WTC11 (cell line): ENCODE measurements at regions not wholly inside any gene's neighbourhood (a gene's known extent, or its start where the extent isn't known, plus 50 kb on each side); places are given as distances from the start of the nearest gene placed in this dataset.

ENCODE experiments used
- ATAC-seq: fragments of 200-7000 bp; cut with Tn5 transposase; 2 replicates; pipeline ENCODE4 v1.10.0; 2021; ENCODE audit warnings: mild to moderate bottlenecking, moderate library complexity
- CTCF ChIA-PET: fragments of 300-600 bp; sonication (Branson Sonifier 250); formaldehyde crosslinking; loops from one replicate; lab custom pipeline; 2021; ENCODE audit warnings: antibody characterized with exemption; lab: Charles Lee
- POLR2A ChIA-PET: fragments of 350-600 bp; sonication (Branson Sonifier 250); formaldehyde crosslinking; loops from one replicate; lab custom pipeline; 2021; ENCODE audit warnings: antibody characterized with exemption; lab: Charles Lee
- DNase-seq: peaks from one replicate; pipeline ENCODE4 v3.0.0; 2021; ENCODE audit warnings: low spot score
- H3K27ac Mint-ChIP-seq: 2 replicates; pipeline ENCODE4 v1.8.0; 2021; ENCODE audit warnings: mixed read lengths
- H3K27me3 Mint-ChIP-seq: 2 replicates; pipeline ENCODE4 v1.8.0; 2021; ENCODE audit warnings: low read depth, mild to moderate bottlenecking, moderate library complexity, mixed read lengths
- H3K36me3 Mint-ChIP-seq: 2 replicates; pipeline ENCODE4 v1.8.0; 2021; ENCODE audit warnings: mixed read lengths
- H3K4me1 Mint-ChIP-seq: 2 replicates; pipeline ENCODE4 v1.8.0; 2022; ENCODE audit warnings: mixed read lengths
- H3K4me3 Mint-ChIP-seq: 2 replicates; pipeline ENCODE4 v1.8.0; 2021; ENCODE audit warnings: mild to moderate bottlenecking, moderate library complexity, mixed read lengths
- H3K9me3 Mint-ChIP-seq: 2 replicates; pipeline ENCODE4 v1.8.0; 2021; ENCODE audit warnings: mixed read lengths
- CREB1 ChIP-seq: sonication (generic); formaldehyde crosslinking; IDR thresholded peaks from 2 replicates; pipeline ENCODE4 v1.8.0; 2023; ENCODE audit warnings: mild to moderate bottlenecking, missing genetic modification reagents
- FOXJ3 ChIP-seq: sonication (generic); formaldehyde crosslinking; IDR thresholded peaks from 2 replicates; pipeline ENCODE4 v1.9.0; 2021; ENCODE audit warnings: missing genetic modification reagents, mild to moderate bottlenecking, borderline replicate concordance
- FOXP1 ChIP-seq: sonication (generic); formaldehyde crosslinking; IDR thresholded peaks from 2 replicates; pipeline ENCODE4 v1.8.0; 2022; ENCODE audit warnings: missing genetic modification reagents, mild to moderate bottlenecking, moderate library complexity, borderline replicate concordance
- NR2C2 ChIP-seq: sonication (generic); formaldehyde crosslinking; IDR thresholded peaks from 2 replicates; pipeline ENCODE4 v1.8.0; 2022; ENCODE audit warnings: mild to moderate bottlenecking, missing genetic modification reagents
- NR3C1 ChIP-seq: sonication (generic); formaldehyde crosslinking; conservative IDR thresholded peaks from 2 replicates; pipeline ENCODE4 v1.8.1; 2023; ENCODE audit warnings: low read depth, mild to moderate bottlenecking, missing genetic modification reagents
- OVOL2 ChIP-seq: fragments of 250-450 bp; sonication (Bioruptor Pico); IDR thresholded peaks from 2 replicates; pipeline ENCODE4 v1.9.0; 2021; ENCODE audit warnings: mild to moderate bottlenecking, borderline replicate concordance
- PRRX2 ChIP-seq: fragments of 250-450 bp; sonication (Bioruptor Pico); IDR thresholded peaks from 2 replicates; pipeline ENCODE4 v1.8.0; 2021; ENCODE audit warnings: mild to moderate bottlenecking
- RORB ChIP-seq: fragments of 250-450 bp; sonication (Bioruptor Pico); IDR thresholded peaks from 2 replicates; pipeline ENCODE4 v1.9.0; 2021; ENCODE audit warnings: mild to moderate bottlenecking
- SOX15 ChIP-seq: fragments of 250-450 bp; sonication (Bioruptor Pico); IDR thresholded peaks from 2 replicates; pipeline ENCODE4 v1.9.0; 2021; ENCODE audit warnings: mild to moderate bottlenecking
- TCF7 ChIP-seq: sonication (generic); formaldehyde crosslinking; IDR thresholded peaks from 2 replicates; pipeline ENCODE4 v1.8.0; 2022; ENCODE audit warnings: mild to moderate bottlenecking, low read depth, missing genetic modification reagents, moderate library complexity
- ZBTB21 ChIP-seq: sonication (generic); formaldehyde crosslinking; IDR thresholded peaks from 2 replicates; pipeline ENCODE4 v1.8.1; 2023; ENCODE audit warnings: mild to moderate bottlenecking, missing genetic modification reagents, borderline replicate concordance
- ZNF219 ChIP-seq: sonication (generic); formaldehyde crosslinking; IDR thresholded peaks from 2 replicates; pipeline ENCODE4 v1.8.0; 2023; ENCODE audit warnings: missing genetic modification reagents, mild to moderate bottlenecking, borderline replicate concordance
- ZNF396 ChIP-seq: fragments of 250-450 bp; sonication (Bioruptor Pico); IDR thresholded peaks from 2 replicates; pipeline ENCODE4 v1.8.0; 2021; ENCODE audit warnings: mild to moderate bottlenecking, moderate library complexity, borderline replicate concordance
- TF ChIP-seq, protein P1 (sequence below): fragments of 250-450 bp; sonication (Bioruptor Pico); IDR thresholded peaks from 2 replicates; pipeline ENCODE4 v1.9.0; 2021; ENCODE audit warnings: moderate library complexity, mild to moderate bottlenecking, inconsistent platforms, borderline replicate concordance
- TF ChIP-seq, protein P2 (sequence below): sonication (generic); formaldehyde crosslinking; IDR thresholded peaks from 2 replicates; pipeline ENCODE4 v1.8.0; 2023; ENCODE audit warnings: missing genetic modification reagents, mild to moderate bottlenecking, borderline replicate concordance
- TF ChIP-seq, protein P3 (sequence below): sonication (generic); formaldehyde crosslinking; IDR thresholded peaks from 2 replicates; pipeline ENCODE4 v1.8.0; 2022; ENCODE audit warnings: missing genetic modification reagents
- TF ChIP-seq, protein P4 (sequence below): sonication (generic); formaldehyde crosslinking; IDR thresholded peaks from 2 replicates; pipeline ENCODE4 v1.8.1; 2023; ENCODE audit warnings: mild to moderate bottlenecking, missing genetic modification reagents, moderate library complexity
- TF ChIP-seq, protein P5 (sequence below): sonication (generic); formaldehyde crosslinking; conservative IDR thresholded peaks from 2 replicates; pipeline ENCODE4 v1.8.1; 2022; ENCODE audit warnings: mild to moderate bottlenecking, missing genetic modification reagents
- TF ChIP-seq, protein P6 (sequence below): fragments of 250-450 bp; sonication (Bioruptor Pico); IDR thresholded peaks from 2 replicates; pipeline ENCODE4 v1.8.0; 2021; ENCODE audit warnings: mild to moderate bottlenecking
- TF ChIP-seq, protein P7 (sequence below): sonication (generic); formaldehyde crosslinking; IDR thresholded peaks from 2 replicates; pipeline ENCODE4 v1.8.1; 2022; ENCODE audit warnings: low read depth, missing genetic modification reagents, borderline replicate concordance
- TF ChIP-seq, protein P8 (sequence below): fragments of 250-450 bp; sonication (Bioruptor Pico); IDR thresholded peaks from 2 replicates; pipeline ENCODE4 v1.9.0; 2021; ENCODE audit warnings: mild to moderate bottlenecking
- TF ChIP-seq, protein P9 (sequence below): sonication (generic); formaldehyde crosslinking; IDR thresholded peaks from 2 replicates; pipeline ENCODE4 v1.8.1; 2022; ENCODE audit warnings: missing genetic modification reagents, borderline replicate concordance

DNA sequence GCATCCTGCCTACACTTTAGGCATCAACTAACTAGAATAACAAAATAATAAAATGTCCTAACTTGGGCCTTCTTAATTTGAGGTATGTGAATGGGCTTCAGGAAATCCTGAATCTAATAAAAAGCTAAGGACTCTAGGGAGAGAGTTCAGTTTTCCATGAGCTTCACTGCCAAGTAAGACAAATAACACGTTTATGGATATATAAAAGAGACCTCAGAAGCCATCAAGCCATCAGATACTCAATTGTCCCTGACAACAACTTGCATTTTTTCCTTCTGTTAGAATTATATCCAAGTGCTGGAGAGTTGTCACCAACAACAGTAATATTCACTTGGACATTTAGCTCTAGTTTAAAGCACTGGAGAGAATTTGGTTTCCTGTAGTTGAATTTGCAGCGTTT is 102.4 kb upstream of the IGSF10 start (continued):
- TF ChIP-seq, protein P1, sequence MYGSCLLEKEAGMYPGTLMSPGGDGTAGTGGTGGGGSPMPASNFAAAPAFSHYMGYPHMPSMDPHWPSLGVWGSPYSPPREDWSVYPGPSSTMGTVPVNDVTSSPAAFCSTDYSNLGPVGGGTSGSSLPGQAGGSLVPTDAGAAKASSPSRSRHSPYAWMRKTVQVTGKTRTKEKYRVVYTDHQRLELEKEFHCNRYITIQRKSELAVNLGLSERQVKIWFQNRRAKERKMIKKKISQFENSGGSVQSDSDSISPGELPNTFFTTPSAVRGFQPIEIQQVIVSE = no peak
- TF ChIP-seq NR2C2 (CRISPR knock-in tag) (no peak), FOXP1 (CRISPR knock-in tag) (no peak), TCF7 (no peak)

DNA sequence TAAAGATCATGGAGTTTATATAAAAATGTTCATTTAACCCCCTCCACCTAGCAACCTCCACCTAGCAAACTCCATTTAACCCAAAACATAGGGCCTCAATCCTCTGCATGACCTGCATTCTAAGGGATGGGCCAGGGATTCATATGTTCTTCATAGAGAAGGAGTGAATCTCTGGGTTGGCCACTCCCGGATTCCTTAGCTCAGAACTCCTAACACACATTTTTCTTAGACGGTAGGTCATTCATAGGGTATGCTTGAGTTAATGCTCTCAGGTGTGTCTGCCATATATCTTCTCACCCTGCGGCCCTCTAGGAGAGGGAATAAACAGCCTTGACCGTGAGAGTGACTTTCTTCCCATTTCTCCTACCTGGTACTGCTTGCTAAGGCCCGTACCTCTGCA is 102.0 kb upstream of the IGSF10 start:
- ChIA-PET CTCF (no interaction called here), POLR2A (no interaction called here)
- Mint-ChIP-seq H3K4me3 (no peak overlapping the region), H3K27ac (no peak overlapping the region), H3K4me1 (peaks cover 28% of the 10 kb centered on the region), H3K27me3 (peaks cover 6% of the 10 kb centered on the region; the same call in 1 of the 2 replicates), H3K9me3 (peaks cover 12% of the 10 kb centered on the region), H3K36me3 (no peaks in the 10 kb centered on the region)
- ATAC-seq (no peak), DNase-seq (no peak)
- TF ChIP-seq NR3C1 (no peak), NR2C2 (CRISPR knock-in tag) (no peak), OVOL2 (CRISPR knock-in tag) (no peak), ZNF219 (no peak), ZNF396 (no peak), CREB1 (CRISPR knock-in tag) (no peak), FOXP1 (CRISPR knock-in tag) (no peak), RORB (CRISPR knock-in tag) (no peak), SOX15 (CRISPR knock-in tag) (no peak), FOXJ3 (CRISPR knock-in tag) (no peak), ZBTB21 (no peak), PRRX2 (CRISPR knock-in tag) (no peak)
- TF ChIP-seq, protein P2, sequence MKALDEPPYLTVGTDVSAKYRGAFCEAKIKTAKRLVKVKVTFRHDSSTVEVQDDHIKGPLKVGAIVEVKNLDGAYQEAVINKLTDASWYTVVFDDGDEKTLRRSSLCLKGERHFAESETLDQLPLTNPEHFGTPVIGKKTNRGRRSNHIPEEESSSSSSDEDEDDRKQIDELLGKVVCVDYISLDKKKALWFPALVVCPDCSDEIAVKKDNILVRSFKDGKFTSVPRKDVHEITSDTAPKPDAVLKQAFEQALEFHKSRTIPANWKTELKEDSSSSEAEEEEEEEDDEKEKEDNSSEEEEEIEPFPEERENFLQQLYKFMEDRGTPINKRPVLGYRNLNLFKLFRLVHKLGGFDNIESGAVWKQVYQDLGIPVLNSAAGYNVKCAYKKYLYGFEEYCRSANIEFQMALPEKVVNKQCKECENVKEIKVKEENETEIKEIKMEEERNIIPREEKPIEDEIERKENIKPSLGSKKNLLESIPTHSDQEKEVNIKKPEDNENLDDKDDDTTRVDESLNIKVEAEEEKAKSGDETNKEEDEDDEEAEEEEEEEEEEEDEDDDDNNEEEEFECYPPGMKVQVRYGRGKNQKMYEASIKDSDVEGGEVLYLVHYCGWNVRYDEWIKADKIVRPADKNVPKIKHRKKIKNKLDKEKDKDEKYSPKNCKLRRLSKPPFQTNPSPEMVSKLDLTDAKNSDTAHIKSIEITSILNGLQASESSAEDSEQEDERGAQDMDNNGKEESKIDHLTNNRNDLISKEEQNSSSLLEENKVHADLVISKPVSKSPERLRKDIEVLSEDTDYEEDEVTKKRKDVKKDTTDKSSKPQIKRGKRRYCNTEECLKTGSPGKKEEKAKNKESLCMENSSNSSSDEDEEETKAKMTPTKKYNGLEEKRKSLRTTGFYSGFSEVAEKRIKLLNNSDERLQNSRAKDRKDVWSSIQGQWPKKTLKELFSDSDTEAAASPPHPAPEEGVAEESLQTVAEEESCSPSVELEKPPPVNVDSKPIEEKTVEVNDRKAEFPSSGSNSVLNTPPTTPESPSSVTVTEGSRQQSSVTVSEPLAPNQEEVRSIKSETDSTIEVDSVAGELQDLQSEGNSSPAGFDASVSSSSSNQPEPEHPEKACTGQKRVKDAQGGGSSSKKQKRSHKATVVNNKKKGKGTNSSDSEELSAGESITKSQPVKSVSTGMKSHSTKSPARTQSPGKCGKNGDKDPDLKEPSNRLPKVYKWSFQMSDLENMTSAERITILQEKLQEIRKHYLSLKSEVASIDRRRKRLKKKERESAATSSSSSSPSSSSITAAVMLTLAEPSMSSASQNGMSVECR (CRISPR knock-in tag) = no peak
- TF ChIP-seq, protein P3, sequence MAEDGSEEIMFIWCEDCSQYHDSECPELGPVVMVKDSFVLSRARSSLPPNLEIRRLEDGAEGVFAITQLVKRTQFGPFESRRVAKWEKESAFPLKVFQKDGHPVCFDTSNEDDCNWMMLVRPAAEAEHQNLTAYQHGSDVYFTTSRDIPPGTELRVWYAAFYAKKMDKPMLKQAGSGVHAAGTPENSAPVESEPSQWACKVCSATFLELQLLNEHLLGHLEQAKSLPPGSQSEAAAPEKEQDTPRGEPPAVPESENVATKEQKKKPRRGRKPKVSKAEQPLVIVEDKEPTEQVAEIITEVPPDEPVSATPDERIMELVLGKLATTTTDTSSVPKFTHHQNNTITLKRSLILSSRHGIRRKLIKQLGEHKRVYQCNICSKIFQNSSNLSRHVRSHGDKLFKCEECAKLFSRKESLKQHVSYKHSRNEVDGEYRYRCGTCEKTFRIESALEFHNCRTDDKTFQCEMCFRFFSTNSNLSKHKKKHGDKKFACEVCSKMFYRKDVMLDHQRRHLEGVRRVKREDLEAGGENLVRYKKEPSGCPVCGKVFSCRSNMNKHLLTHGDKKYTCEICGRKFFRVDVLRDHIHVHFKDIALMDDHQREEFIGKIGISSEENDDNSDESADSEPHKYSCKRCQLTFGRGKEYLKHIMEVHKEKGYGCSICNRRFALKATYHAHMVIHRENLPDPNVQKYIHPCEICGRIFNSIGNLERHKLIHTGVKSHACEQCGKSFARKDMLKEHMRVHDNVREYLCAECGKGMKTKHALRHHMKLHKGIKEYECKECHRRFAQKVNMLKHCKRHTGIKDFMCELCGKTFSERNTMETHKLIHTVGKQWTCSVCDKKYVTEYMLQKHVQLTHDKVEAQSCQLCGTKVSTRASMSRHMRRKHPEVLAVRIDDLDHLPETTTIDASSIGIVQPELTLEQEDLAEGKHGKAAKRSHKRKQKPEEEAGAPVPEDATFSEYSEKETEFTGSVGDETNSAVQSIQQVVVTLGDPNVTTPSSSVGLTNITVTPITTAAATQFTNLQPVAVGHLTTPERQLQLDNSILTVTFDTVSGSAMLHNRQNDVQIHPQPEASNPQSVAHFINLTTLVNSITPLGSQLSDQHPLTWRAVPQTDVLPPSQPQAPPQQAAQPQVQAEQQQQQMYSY (CRISPR knock-in tag) = no peak
- TF ChIP-seq, protein P4, sequence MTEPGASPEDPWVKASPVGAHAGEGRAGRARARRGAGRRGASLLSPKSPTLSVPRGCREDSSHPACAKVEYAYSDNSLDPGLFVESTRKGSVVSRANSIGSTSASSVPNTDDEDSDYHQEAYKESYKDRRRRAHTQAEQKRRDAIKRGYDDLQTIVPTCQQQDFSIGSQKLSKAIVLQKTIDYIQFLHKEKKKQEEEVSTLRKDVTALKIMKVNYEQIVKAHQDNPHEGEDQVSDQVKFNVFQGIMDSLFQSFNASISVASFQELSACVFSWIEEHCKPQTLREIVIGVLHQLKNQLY = no peak
- TF ChIP-seq, protein P5, sequence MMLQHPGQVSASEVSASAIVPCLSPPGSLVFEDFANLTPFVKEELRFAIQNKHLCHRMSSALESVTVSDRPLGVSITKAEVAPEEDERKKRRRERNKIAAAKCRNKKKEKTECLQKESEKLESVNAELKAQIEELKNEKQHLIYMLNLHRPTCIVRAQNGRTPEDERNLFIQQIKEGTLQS (CRISPR knock-in tag) = no peak
- TF ChIP-seq, protein P6, sequence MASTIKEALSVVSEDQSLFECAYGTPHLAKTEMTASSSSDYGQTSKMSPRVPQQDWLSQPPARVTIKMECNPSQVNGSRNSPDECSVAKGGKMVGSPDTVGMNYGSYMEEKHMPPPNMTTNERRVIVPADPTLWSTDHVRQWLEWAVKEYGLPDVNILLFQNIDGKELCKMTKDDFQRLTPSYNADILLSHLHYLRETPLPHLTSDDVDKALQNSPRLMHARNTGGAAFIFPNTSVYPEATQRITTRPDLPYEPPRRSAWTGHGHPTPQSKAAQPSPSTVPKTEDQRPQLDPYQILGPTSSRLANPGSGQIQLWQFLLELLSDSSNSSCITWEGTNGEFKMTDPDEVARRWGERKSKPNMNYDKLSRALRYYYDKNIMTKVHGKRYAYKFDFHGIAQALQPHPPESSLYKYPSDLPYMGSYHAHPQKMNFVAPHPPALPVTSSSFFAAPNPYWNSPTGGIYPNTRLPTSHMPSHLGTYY (CRISPR knock-in tag) = no peak
- TF ChIP-seq, protein P7, sequence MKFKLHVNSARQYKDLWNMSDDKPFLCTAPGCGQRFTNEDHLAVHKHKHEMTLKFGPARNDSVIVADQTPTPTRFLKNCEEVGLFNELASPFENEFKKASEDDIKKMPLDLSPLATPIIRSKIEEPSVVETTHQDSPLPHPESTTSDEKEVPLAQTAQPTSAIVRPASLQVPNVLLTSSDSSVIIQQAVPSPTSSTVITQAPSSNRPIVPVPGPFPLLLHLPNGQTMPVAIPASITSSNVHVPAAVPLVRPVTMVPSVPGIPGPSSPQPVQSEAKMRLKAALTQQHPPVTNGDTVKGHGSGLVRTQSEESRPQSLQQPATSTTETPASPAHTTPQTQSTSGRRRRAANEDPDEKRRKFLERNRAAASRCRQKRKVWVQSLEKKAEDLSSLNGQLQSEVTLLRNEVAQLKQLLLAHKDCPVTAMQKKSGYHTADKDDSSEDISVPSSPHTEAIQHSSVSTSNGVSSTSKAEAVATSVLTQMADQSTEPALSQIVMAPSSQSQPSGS (CRISPR knock-in tag) = no peak
- TF ChIP-seq, protein P8, sequence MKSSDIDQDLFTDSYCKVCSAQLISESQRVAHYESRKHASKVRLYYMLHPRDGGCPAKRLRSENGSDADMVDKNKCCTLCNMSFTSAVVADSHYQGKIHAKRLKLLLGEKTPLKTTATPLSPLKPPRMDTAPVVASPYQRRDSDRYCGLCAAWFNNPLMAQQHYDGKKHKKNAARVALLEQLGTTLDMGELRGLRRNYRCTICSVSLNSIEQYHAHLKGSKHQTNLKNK (CRISPR knock-in tag) = no peak
- TF ChIP-seq, protein P9, sequence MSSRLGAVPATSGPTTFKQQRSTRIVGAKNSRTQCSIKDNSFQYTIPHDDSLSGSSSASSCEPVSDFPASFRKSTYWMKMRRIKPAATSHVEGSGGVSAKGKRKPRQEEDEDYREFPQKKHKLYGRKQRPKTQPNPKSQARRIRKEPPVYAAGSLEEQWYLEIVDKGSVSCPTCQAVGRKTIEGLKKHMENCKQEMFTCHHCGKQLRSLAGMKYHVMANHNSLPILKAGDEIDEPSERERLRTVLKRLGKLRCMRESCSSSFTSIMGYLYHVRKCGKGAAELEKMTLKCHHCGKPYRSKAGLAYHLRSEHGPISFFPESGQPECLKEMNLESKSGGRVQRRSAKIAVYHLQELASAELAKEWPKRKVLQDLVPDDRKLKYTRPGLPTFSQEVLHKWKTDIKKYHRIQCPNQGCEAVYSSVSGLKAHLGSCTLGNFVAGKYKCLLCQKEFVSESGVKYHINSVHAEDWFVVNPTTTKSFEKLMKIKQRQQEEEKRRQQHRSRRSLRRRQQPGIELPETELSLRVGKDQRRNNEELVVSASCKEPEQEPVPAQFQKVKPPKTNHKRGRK = no peak
